NCI-H460 (cell line): ENCODE measurements at regions not wholly inside any gene's neighbourhood (a gene's known extent, or its start where the extent isn't known, plus 50 kb on each side); places are given as distances from the start of the nearest gene placed in this dataset.
"Not testable (repeated sequence)": the region's sequence is repeated elsewhere in the genome, so short reads cannot be mapped to it uniquely, and the experiment has no call there.

Experiments used
- DNase-seq: peaks from one replicate; pipeline ENCODE4 v3.0.0-alpha.2; 2016; ENCODE audit warnings: low read depth; ENCODE audit errors: extremely low read depth

GRCh38 chr1:157460381-157460780, 91.9 kb downstream of the FCRL5 start:
- no peak for DNase-seq

GRCh38 chr1:157457279-157457678, 95.0 kb downstream of the FCRL5 start:
- DNase-seq, result no peak

- DNase-seq, result no peak
Observed at GRCh38 chr1:157455318-157455717, 97.0 kb downstream of the FCRL5 start.

- DNase-seq, result no peak
Observed at GRCh38 chr1:157450106-157450505, 102.2 kb downstream of the FCRL5 start.

- DNase-seq, result no peak
Observed at GRCh38 chr1:157448636-157449035, 103.7 kb downstream of the FCRL5 start.

GRCh38 chr1:157446356-157446755, 106.0 kb downstream of the FCRL5 start:
- not testable (repeated sequence) for DNase-seq

- not testable (repeated sequence) for DNase-seq
Observed at GRCh38 chr1:157445616-157446140, 106.6 kb downstream of the FCRL5 start.

- no peak for DNase-seq
Observed at GRCh38 chr1:157442065-157442464, 110.2 kb downstream of the FCRL5 start.

GRCh38 chr1:157439302-157439954, 112.9 kb downstream of the FCRL5 start:
- no peak for DNase-seq

- no peak for DNase-seq
Observed at GRCh38 chr1:157438613-157439012, 113.7 kb downstream of the FCRL5 start.

GRCh38 chr1:157438146-157438545, 114.2 kb downstream of the FCRL5 start:
- no peak for DNase-seq

GRCh38 chr1:157437296-157437695, 115.0 kb downstream of the FCRL5 start:
- DNase-seq, result no peak

- DNase-seq, result no peak
Observed at GRCh38 chr1:157431751-157432150, 120.6 kb downstream of the FCRL5 start.

- DNase-seq, result no peak
Observed at GRCh38 chr1:157429601-157430240, 122.6 kb downstream of the FCRL5 start.

- DNase-seq, result not testable (repeated sequence)
Observed at GRCh38 chr1:157423764-157424163, 128.6 kb downstream of the FCRL5 start.

- DNase-seq, result no peak
Observed at GRCh38 chr1:157419845-157420542, 132.3 kb downstream of the FCRL5 start.

- no peak for DNase-seq
Observed at GRCh38 chr1:157418659-157419058, 133.7 kb downstream of the FCRL5 start.

- DNase-seq, result no peak
Observed at GRCh38 chr1:157418231-157418630, 134.1 kb downstream of the FCRL5 start.

- DNase-seq, result no peak
Observed at GRCh38 chr1:157415661-157416060, 136.7 kb downstream of the FCRL5 start.

- DNase-seq, result no peak
Observed at GRCh38 chr1:157412308-157412707, 140.0 kb downstream of the FCRL5 start.

- no peak for DNase-seq
Observed at GRCh38 chr1:157411769-157412168, 140.5 kb downstream of the FCRL5 start.

GRCh38 chr1:157411064-157411463, 141.3 kb downstream of the FCRL5 start:
- DNase-seq, result no peak
